SK-N-SH treated with all-trans-retinoic acid at 6 μM for 48 hours (cell line): ENCODE measurements at regions not wholly inside any gene's neighbourhood (a gene's known extent, or its start where the extent isn't known, plus 50 kb on each side); places are given as distances from the start of the nearest gene placed in this dataset.
A peak's percentile ranks its signal among the peaks of the same experiment; 100 is the strongest.

Source experiments
- ATAC-seq: fragments of 200-7000 bp; cut with Tn5 transposase; 3 replicates; pipeline ENCODE4 v1.9.1; 2020; ENCODE audit warnings: mild to moderate bottlenecking, moderate library complexity
- ARNTL ChIP-seq: fragments of 450-650 bp; formaldehyde crosslinking; IDR thresholded peaks from 2 replicates; pipeline ENCODE4 v1.5.0; 2020; ENCODE audit warnings: low read depth, mild to moderate bottlenecking, moderate library complexity, borderline replicate concordance
- BACH2 ChIP-seq: fragments of 250-450 bp; sonication (Bioruptor Pico); IDR thresholded peaks from 2 replicates; pipeline ENCODE4 v1.9.0; 2021; ENCODE audit warnings: mild to moderate bottlenecking, borderline replicate concordance
- CREB5 ChIP-seq: fragments of 250-450 bp; sonication (Bioruptor Pico); IDR thresholded peaks from 2 replicates; pipeline ENCODE4 v1.5.1; 2020; ENCODE audit warnings: low read depth, mild to moderate bottlenecking, moderate library complexity
- CSDC2 ChIP-seq: fragments of 250-450 bp; sonication (Bioruptor Pico); IDR thresholded peaks from 2 replicates; pipeline ENCODE4 v1.5.0; 2020; ENCODE audit warnings: mild to moderate bottlenecking, moderate library complexity
- ESRRG ChIP-seq: fragments of 250-450 bp; sonication (Bioruptor Pico); IDR thresholded peaks from 2 replicates; pipeline ENCODE4 v1.6.1; 2021; ENCODE audit warnings: mild to moderate bottlenecking
- GLIS3 ChIP-seq: fragments of 250-450 bp; sonication (Bioruptor Pico); IDR thresholded peaks from 2 replicates; pipeline ENCODE4 v1.5.0; 2020; ENCODE audit warnings: mild to moderate bottlenecking, moderate library complexity
- ISL1 ChIP-seq: fragments of 250-450 bp; sonication (Bioruptor Pico); IDR thresholded peaks from 2 replicates; pipeline ENCODE4 v2.1.2; 2022; ENCODE audit warnings: mild to moderate bottlenecking, moderate library complexity
- POU6F1 ChIP-seq: fragments of 250-450 bp; sonication (Bioruptor Pico); IDR thresholded peaks from 2 replicates; pipeline ENCODE4 v1.8.0; 2021; ENCODE audit warnings: low read depth, mild to moderate bottlenecking, moderate library complexity, borderline replicate concordance
- RARB ChIP-seq: fragments of 250-450 bp; sonication (Bioruptor Pico); IDR thresholded peaks from 2 replicates; pipeline ENCODE4 v1.8.0; 2021; ENCODE audit warnings: mild to moderate bottlenecking, moderate library complexity
- TOX ChIP-seq: fragments of 250-450 bp; sonication (Bioruptor Pico); IDR thresholded peaks from 2 replicates; pipeline ENCODE4 v1.8.0; 2021; ENCODE audit warnings: mild to moderate bottlenecking, moderate library complexity, borderline replicate concordance
- TSHZ2 ChIP-seq: fragments of 250-450 bp; sonication (Bioruptor Pico); IDR thresholded peaks from 2 replicates; pipeline ENCODE4 v1.5.0; 2020; ENCODE audit warnings: mild to moderate bottlenecking, moderate library complexity
- ZC3H10 ChIP-seq: fragments of 250-450 bp; sonication (Bioruptor Pico); IDR thresholded peaks from 2 replicates; pipeline ENCODE4 v1.5.1; 2021; ENCODE audit warnings: mild to moderate bottlenecking, moderate library complexity
- ZFP30 ChIP-seq: fragments of 450-650 bp; formaldehyde crosslinking; IDR thresholded peaks from 2 replicates; pipeline ENCODE4 v1.5.0; 2022; ENCODE audit warnings: mild to moderate bottlenecking, moderate library complexity
- ZNF565 ChIP-seq: fragments of 450-650 bp; formaldehyde crosslinking; conservative IDR thresholded peaks from 2 replicates; pipeline ENCODE4 v1.5.0; 2020; ENCODE audit warnings: low read depth, mild to moderate bottlenecking, moderate library complexity
- ZNF70 ChIP-seq: fragments of 450-650 bp; formaldehyde crosslinking; IDR thresholded peaks from 2 replicates; pipeline ENCODE4 v1.5.0; 2020; ENCODE audit warnings: mild to moderate bottlenecking, moderate library complexity
- ZNF8 ChIP-seq: fragments of 450-650 bp; formaldehyde crosslinking; IDR thresholded peaks from 2 replicates; pipeline ENCODE4 v1.5.0; 2020; ENCODE audit warnings: mild to moderate bottlenecking, moderate library complexity
- TF ChIP-seq, protein P1 (sequence below): fragments of 250-450 bp; sonication (Bioruptor Pico); IDR thresholded peaks from 2 replicates; pipeline ENCODE4 v1.8.0; 2020; ENCODE audit warnings: mild to moderate bottlenecking, moderate library complexity, borderline replicate concordance

DNA sequence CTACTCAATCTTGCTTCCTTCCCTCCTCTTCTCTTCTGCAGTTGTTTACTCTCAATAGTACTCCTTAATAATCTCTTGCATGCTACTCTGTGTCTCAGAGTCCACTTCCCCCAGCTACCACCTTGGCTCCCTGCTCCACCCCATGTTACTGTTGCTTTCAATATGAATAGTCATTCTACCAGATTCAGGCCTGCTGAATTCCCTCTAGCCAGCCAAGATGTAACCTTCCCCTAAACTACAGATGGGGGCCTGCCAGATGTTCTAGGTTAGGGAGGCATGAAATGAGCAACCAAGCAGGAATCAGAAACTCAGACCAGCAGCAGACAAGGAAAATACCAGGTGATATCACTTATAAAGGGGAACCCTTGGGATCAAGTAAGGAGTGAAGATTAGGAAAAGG, 392.1 kb upstream of the DDHD1 start:
- no peak for ATAC-seq
- no peak for TF ChIP-seq ISL1 (CRISPR knock-in tag)
- no peak for TF ChIP-seq CREB5
- TF ChIP-seq ZNF70 (CRISPR knock-in tag): no peak
- TF ChIP-seq POU6F1: no peak
- TF ChIP-seq BACH2 (CRISPR knock-in tag): no peak
- TF ChIP-seq ZFP30 (CRISPR knock-in tag): no peak
- TF ChIP-seq TOX (CRISPR knock-in tag): no peak
- no peak for TF ChIP-seq GLIS3
- TF ChIP-seq, protein P1, sequence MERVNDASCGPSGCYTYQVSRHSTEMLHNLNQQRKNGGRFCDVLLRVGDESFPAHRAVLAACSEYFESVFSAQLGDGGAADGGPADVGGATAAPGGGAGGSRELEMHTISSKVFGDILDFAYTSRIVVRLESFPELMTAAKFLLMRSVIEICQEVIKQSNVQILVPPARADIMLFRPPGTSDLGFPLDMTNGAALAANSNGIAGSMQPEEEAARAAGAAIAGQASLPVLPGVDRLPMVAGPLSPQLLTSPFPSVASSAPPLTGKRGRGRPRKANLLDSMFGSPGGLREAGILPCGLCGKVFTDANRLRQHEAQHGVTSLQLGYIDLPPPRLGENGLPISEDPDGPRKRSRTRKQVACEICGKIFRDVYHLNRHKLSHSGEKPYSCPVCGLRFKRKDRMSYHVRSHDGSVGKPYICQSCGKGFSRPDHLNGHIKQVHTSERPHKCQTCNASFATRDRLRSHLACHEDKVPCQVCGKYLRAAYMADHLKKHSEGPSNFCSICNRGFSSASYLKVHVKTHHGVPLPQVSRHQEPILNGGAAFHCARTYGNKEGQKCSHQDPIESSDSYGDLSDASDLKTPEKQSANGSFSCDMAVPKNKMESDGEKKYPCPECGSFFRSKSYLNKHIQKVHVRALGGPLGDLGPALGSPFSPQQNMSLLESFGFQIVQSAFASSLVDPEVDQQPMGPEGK (CRISPR knock-in tag): no peak
- no peak for TF ChIP-seq ESRRG (CRISPR knock-in tag)
- TF ChIP-seq CSDC2 (CRISPR knock-in tag): no peak

DNA sequence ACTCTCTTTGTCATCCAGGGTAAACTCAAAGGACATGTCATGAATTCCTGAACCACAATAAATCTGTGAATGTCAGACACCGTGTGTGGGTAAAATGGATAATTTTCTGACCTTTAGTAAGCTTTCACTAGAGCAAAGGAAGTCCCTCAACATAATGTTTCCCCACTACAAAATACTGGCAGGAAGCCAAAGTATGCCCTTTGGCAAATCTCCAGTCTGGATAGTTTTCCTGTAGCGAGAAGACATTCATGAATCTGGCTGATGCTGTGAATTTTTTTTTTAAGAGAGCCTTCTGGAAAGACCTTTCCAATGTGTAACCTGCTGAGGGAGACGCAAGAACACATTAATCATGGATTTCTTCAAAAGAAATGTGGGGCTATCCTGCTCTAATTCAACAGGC, 389.6 kb upstream of the DDHD1 start:
- TF ChIP-seq ZC3H10 (CRISPR knock-in tag): no peak
- TF ChIP-seq ISL1 (CRISPR knock-in tag): peak; percentile 36; the same call in 1 of the 2 replicates
- TF ChIP-seq, all 23 proteins: peak for 1
- no peak for ATAC-seq

GRCh38 chr14:53541411-53541810, 388.3 kb upstream of the DDHD1 start:
- ATAC-seq: no peak
- TF ChIP-seq RARB (CRISPR knock-in tag): no peak
- no peak for TF ChIP-seq ZNF8 (CRISPR knock-in tag)
- TF ChIP-seq ZC3H10 (CRISPR knock-in tag): no peak
- TF ChIP-seq ZNF565 (CRISPR knock-in tag): no peak
- TF ChIP-seq, protein P1 (CRISPR knock-in tag): no peak
- no peak for TF ChIP-seq TSHZ2 (CRISPR knock-in tag)

GRCh38 chr14:53539489-53540126, 386.5 kb upstream of the DDHD1 start:
- TF ChIP-seq ARNTL (CRISPR knock-in tag) (no peak), POU6F1 (no peak), ZFP30 (CRISPR knock-in tag) (peak; percentile 61; the same call in 1 of the 2 replicates)
- peak; percentile 92 for ATAC-seq
